Cardiac muscle cell (in vitro differentiated cells and primary cell): ENCODE measurements at regions not wholly inside any gene's neighbourhood (a gene's known extent, or its start where the extent isn't known, plus 50 kb on each side); places are given as distances from the start of the nearest gene placed in this dataset.
A peak's percentile ranks its signal among the peaks of the same experiment; 100 is the strongest.

Source experiments
- DNase-seq, 2 donors: peaks; one replicate each; pipeline versions ENCODE4 v3.0.0 to v3.0.0-alpha.2; 2010 to 2017; ENCODE audit warnings: low read depth in 1 of 2, low spot score in 1 of 2
- H3K27ac ChIP-seq: fragments of 200-600 bp; sonication (generic); 2 replicates; pipeline ENCODE4 v1.5.1; 2016
- H3K27me3 ChIP-seq: fragments of 200-600 bp; sonication (generic); 2 replicates; pipeline ENCODE4 v1.6.0; 2016; ENCODE audit warnings: control low read depth
- H3K36me3 ChIP-seq: fragments of 200-600 bp; sonication (generic); 2 replicates; pipeline ENCODE4 v1.5.1; 2016; ENCODE audit warnings: control low read depth
- H3K4me1 ChIP-seq: fragments of 200-600 bp; sonication (generic); 2 replicates; pipeline ENCODE4 v1.8.1; 2017; ENCODE audit warnings: low read depth, mild to moderate bottlenecking, mixed run types
- H3K4me3 ChIP-seq: fragments of 200-600 bp; sonication (generic); 2 replicates; pipeline ENCODE4 v1.5.1; 2016; ENCODE audit warnings: mild to moderate bottlenecking
- H3K9me3 ChIP-seq: fragments of 200-600 bp; sonication (generic); 2 replicates; pipeline ENCODE4 v1.5.1; 2017; ENCODE audit warnings: low read depth, mild to moderate bottlenecking, control low read depth
- CTCF ChIP-seq: IDR thresholded peaks from 2 replicates; pipeline ENCODE4 v1.5.1; 2012; ENCODE audit warnings: low read depth, mild to moderate bottlenecking, low read length

- TF ChIP-seq CTCF = no peak
- Histone ChIP-seq H3K36me3 (no peaks in the 10 kb centered on the region), H3K27ac (no peak overlapping the region), H3K27me3 (no peaks in the 10 kb centered on the region), H3K4me1 (peaks cover 29% of the 10 kb centered on the region), H3K4me3 (no peak overlapping the region), H3K9me3 (no peaks in the 10 kb centered on the region)
- no peak for DNase-seq
These were observed 74.4 kb downstream of the LUZP4 start for GRCh38 chrX:115363897-115364296.

GRCh38 chrX:115364670-115365069 lies 75.2 kb downstream of the LUZP4 start:
- peak overlapping the region; percentile 69 for H3K27ac ChIP-seq
- H3K36me3 ChIP-seq = no peaks in the 10 kb centered on the region
- no peaks in the 10 kb centered on the region for H3K27me3 ChIP-seq
- H3K9me3 ChIP-seq = no peaks in the 10 kb centered on the region
- TF ChIP-seq CTCF = no peak
- H3K4me3 ChIP-seq = no peak overlapping the region
- no peak for DNase-seq
- peaks cover 29% of the 10 kb centered on the region for H3K4me1 ChIP-seq

GRCh38 chrX:115366535-115366934 lies 77.0 kb downstream of the LUZP4 start:
- TF ChIP-seq CTCF = no peak
- no peaks in the 10 kb centered on the region for H3K36me3 ChIP-seq
- H3K4me1 ChIP-seq = peaks cover 29% of the 10 kb centered on the region
- no peak overlapping the region for H3K27ac ChIP-seq
- no peaks in the 10 kb centered on the region for H3K9me3 ChIP-seq
- H3K27me3 ChIP-seq = no peaks in the 10 kb centered on the region
- H3K4me3 ChIP-seq = no peak overlapping the region
- DNase-seq = no peak

- H3K9me3 ChIP-seq = no peaks in the 10 kb centered on the region
- H3K27me3 ChIP-seq = no peaks in the 10 kb centered on the region
- H3K4me3 ChIP-seq = no peak overlapping the region
- peaks cover 37% of the 10 kb centered on the region for H3K4me1 ChIP-seq
- no peak overlapping the region for H3K27ac ChIP-seq
- peak in 1 of 2 donors; percentile 32 for DNase-seq
- TF ChIP-seq CTCF = no peak
- H3K36me3 ChIP-seq = no peaks in the 10 kb centered on the region
These were observed 77.9 kb downstream of the LUZP4 start for GRCh38 chrX:115367455-115367854.

- H3K4me1 ChIP-seq = peaks cover 42% of the 10 kb centered on the region
- no peaks in the 10 kb centered on the region for H3K36me3 ChIP-seq
- no peaks in the 10 kb centered on the region for H3K27me3 ChIP-seq
- H3K9me3 ChIP-seq = no peaks in the 10 kb centered on the region
- DNase-seq = no peak
- no peak overlapping the region for H3K27ac ChIP-seq
- no peak for TF ChIP-seq CTCF
- H3K4me3 ChIP-seq = no peak overlapping the region
These were observed 78.4 kb downstream of the LUZP4 start for GRCh38 chrX:115367951-115368350.

GRCh38 chrX:115368876-115369275 lies 79.4 kb downstream of the LUZP4 start:
- H3K9me3 ChIP-seq = no peaks in the 10 kb centered on the region
- no peak for TF ChIP-seq CTCF
- DNase-seq = no peak
- H3K27me3 ChIP-seq = no peaks in the 10 kb centered on the region
- no peaks in the 10 kb centered on the region for H3K36me3 ChIP-seq
- H3K27ac ChIP-seq = no peak overlapping the region
- peaks cover 40% of the 10 kb centered on the region for H3K4me1 ChIP-seq
- no peak overlapping the region for H3K4me3 ChIP-seq
